ENCODE measurements at regions not wholly inside any gene's neighbourhood (a gene's known extent, or its start where the extent isn't known, plus 50 kb on each side); places are given as distances from the start of the nearest gene placed in this dataset.
A peak's percentile ranks its signal among the peaks of the same experiment; 100 is the strongest.

- no peak for TF ChIP-seq RXRB (CRISPR knock-in tag; IDR thresholded peaks at IDR 0.05; ENCODE audit: borderline replicate concordance)
- TF ChIP-seq PRDM15 (CRISPR knock-in tag; IDR thresholded peaks at IDR 0.05), result no peak
- no peak for TF ChIP-seq ATF4 (CRISPR knock-in tag; IDR thresholded peaks at IDR 0.05)
- no peak for TF ChIP-seq POLR2A (IDR thresholded peaks at IDR 0.05; ENCODE audit: insufficient read depth in 1 of 2, low read depth in 2 of 2, low read length in 2 of 2)
- no peak for TF ChIP-seq NFYC (CRISPR knock-in tag; IDR thresholded peaks at IDR 0.05)
- TF ChIP-seq TOPORS (CRISPR knock-in tag; IDR thresholded peaks at IDR 0.05), result no peak
- TF ChIP-seq, protein P1, sequence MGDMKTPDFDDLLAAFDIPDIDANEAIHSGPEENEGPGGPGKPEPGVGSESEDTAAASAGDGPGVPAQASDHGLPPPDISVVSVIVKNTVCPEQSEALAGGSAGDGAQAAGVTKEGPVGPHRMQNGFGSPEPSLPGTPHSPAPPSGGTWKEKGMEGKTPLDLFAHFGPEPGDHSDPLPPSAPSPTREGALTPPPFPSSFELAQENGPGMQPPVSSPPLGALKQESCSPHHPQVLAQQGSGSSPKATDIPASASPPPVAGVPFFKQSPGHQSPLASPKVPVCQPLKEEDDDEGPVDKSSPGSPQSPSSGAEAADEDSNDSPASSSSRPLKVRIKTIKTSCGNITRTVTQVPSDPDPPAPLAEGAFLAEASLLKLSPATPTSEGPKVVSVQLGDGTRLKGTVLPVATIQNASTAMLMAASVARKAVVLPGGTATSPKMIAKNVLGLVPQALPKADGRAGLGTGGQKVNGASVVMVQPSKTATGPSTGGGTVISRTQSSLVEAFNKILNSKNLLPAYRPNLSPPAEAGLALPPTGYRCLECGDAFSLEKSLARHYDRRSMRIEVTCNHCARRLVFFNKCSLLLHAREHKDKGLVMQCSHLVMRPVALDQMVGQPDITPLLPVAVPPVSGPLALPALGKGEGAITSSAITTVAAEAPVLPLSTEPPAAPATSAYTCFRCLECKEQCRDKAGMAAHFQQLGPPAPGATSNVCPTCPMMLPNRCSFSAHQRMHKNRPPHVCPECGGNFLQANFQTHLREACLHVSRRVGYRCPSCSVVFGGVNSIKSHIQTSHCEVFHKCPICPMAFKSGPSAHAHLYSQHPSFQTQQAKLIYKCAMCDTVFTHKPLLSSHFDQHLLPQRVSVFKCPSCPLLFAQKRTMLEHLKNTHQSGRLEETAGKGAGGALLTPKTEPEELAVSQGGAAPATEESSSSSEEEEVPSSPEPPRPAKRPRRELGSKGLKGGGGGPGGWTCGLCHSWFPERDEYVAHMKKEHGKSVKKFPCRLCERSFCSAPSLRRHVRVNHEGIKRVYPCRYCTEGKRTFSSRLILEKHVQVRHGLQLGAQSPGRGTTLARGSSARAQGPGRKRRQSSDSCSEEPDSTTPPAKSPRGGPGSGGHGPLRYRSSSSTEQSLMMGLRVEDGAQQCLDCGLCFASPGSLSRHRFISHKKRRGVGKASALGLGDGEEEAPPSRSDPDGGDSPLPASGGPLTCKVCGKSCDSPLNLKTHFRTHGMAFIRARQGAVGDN (CRISPR knock-in tag; IDR thresholded peaks at IDR 0.05), result peak; percentile 20; the same call in 1 of the 2 replicates
- no peak for TF ChIP-seq ZFP62 (CRISPR knock-in tag; IDR thresholded peaks at IDR 0.05)
- TF ChIP-seq, protein P2, sequence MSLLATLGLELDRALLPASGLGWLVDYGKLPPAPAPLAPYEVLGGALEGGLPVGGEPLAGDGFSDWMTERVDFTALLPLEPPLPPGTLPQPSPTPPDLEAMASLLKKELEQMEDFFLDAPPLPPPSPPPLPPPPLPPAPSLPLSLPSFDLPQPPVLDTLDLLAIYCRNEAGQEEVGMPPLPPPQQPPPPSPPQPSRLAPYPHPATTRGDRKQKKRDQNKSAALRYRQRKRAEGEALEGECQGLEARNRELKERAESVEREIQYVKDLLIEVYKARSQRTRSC (CRISPR knock-in tag; IDR thresholded peaks at IDR 0.05; ENCODE audit: low read depth), result no peak
- TF ChIP-seq ZMYM2 (CRISPR knock-in tag; IDR thresholded peaks at IDR 0.05), result no peak
- TF ChIP-seq ZNF354B (CRISPR knock-in tag; IDR thresholded peaks at IDR 0.05), result no peak
- TF ChIP-seq NBN (conservative IDR thresholded peaks at IDR 0.05), result no peak
- TF ChIP-seq KDM1A (CRISPR knock-in tag; IDR thresholded peaks at IDR 0.05), result no peak
- no peak for TF ChIP-seq ZNF558 (CRISPR knock-in tag; IDR thresholded peaks at IDR 0.05; ENCODE audit: borderline replicate concordance)
- no peak for TF ChIP-seq ZNF264 (CRISPR knock-in tag; IDR thresholded peaks at IDR 0.05)
- TF ChIP-seq, protein P3, sequence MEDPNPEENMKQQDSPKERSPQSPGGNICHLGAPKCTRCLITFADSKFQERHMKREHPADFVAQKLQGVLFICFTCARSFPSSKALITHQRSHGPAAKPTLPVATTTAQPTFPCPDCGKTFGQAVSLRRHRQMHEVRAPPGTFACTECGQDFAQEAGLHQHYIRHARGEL (CRISPR knock-in tag; IDR thresholded peaks at IDR 0.05), result no peak
- 0 out of 2 replicates have a peak, but pooled peaks have one; percentile 3 for TF ChIP-seq YEATS4 (CRISPR knock-in tag; IDR thresholded peaks at IDR 0.05; ENCODE audit: borderline replicate concordance)
These were observed 65.2 kb upstream of the DIO3 start (continued) for GRCh38 chr14:101495827-101496775.
